ENCODE measurements at regions not wholly inside any gene's neighbourhood (a gene's known extent, or its start where the extent isn't known, plus 50 kb on each side); places are given as distances from the start of the nearest gene placed in this dataset.

- no peak for DNase-seq (ENCODE audit: low read depth in 2 of 2)
Measured at GRCh38 chr10:91036807-91037411, 116.0 kb upstream of the ANKRD1 start.

- DNase-seq (ENCODE audit: low read depth in 2 of 2), result no peak
Measured at GRCh38 chr10:91038971-91039370, 118.1 kb upstream of the ANKRD1 start.

- DNase-seq (ENCODE audit: low read depth in 2 of 2), result no peak
Measured at GRCh38 chr10:91040343-91040742, 119.5 kb upstream of the ANKRD1 start.

- no peak for DNase-seq (ENCODE audit: low read depth in 2 of 2)
Measured at GRCh38 chr10:91042069-91042468, 121.2 kb upstream of the ANKRD1 start.

- no peak for DNase-seq (ENCODE audit: low read depth in 2 of 2)
Measured at GRCh38 chr10:91043173-91043910, 122.5 kb upstream of the ANKRD1 start.

GRCh38 chr10:91046869-91047268 is 126.0 kb upstream of the ANKRD1 start:
- DNase-seq (ENCODE audit: low read depth in 2 of 2), result no peak

- no peak for DNase-seq (ENCODE audit: low read depth in 2 of 2)
Measured at GRCh38 chr10:91048380-91048779, 127.5 kb upstream of the ANKRD1 start.

- DNase-seq (ENCODE audit: low read depth in 2 of 2), result no peak
Measured at GRCh38 chr10:91049296-91049987, 128.6 kb upstream of the ANKRD1 start.

- no peak for DNase-seq (ENCODE audit: low read depth in 2 of 2)
Measured at GRCh38 chr10:91049988-91050360, 129.1 kb upstream of the ANKRD1 start.

GRCh38 chr10:91050371-91051034 is 129.6 kb upstream of the ANKRD1 start:
- DNase-seq (ENCODE audit: low read depth in 2 of 2), result no peak

GRCh38 chr10:91051829-91052228 is 130.9 kb upstream of the ANKRD1 start:
- no peak for DNase-seq (ENCODE audit: low read depth in 2 of 2)

- no peak for DNase-seq (ENCODE audit: low read depth in 2 of 2)
Measured at GRCh38 chr10:91054325-91054724, 133.4 kb upstream of the ANKRD1 start.

GRCh38 chr10:91061187-91061586 is 140.3 kb upstream of the ANKRD1 start:
- DNase-seq (ENCODE audit: low read depth in 2 of 2), result no peak

- DNase-seq (ENCODE audit: low read depth in 2 of 2), result no peak
Measured at GRCh38 chr10:91061608-91062007, 140.7 kb upstream of the ANKRD1 start.

GRCh38 chr10:91062091-91062490 is 141.2 kb upstream of the ANKRD1 start:
- DNase-seq (ENCODE audit: low read depth in 2 of 2), result no peak

- DNase-seq (ENCODE audit: low read depth in 2 of 2), result no peak
Measured at GRCh38 chr10:91071786-91072185, 148.7 kb upstream of the PCGF5 start.

- no peak for DNase-seq (ENCODE audit: low read depth in 2 of 2)
Measured at GRCh38 chr10:91073286-91073979, 147.0 kb upstream of the PCGF5 start.

- DNase-seq (ENCODE audit: low read depth in 2 of 2), result no peak
Measured at GRCh38 chr10:91076991-91077548, 143.4 kb upstream of the PCGF5 start.

- DNase-seq (ENCODE audit: low read depth in 2 of 2), result no peak
Measured at GRCh38 chr10:91077549-91078071, 142.9 kb upstream of the PCGF5 start.

- DNase-seq (ENCODE audit: low read depth in 2 of 2), result no peak
Measured at GRCh38 chr10:91080776-91081175, 139.7 kb upstream of the PCGF5 start.

- DNase-seq (ENCODE audit: low read depth in 2 of 2), result no peak
Measured at GRCh38 chr10:91082447-91082846, 138.0 kb upstream of the PCGF5 start.
